BLaER1 (cell line): ENCODE measurements at regions not wholly inside any gene's neighbourhood (a gene's known extent, or its start where the extent isn't known, plus 50 kb on each side); places are given as distances from the start of the nearest gene placed in this dataset.

Experiments used
- H3K27ac ChIP-seq: shearing (Covaris generic); formaldehyde crosslinking; 2 replicates; pipeline ENCODE4 v1.8.1; 2022
- H3K27me3 ChIP-seq: shearing (Covaris generic); formaldehyde crosslinking; 2 replicates; pipeline ENCODE4 v1.8.1; 2022
- H3K36me3 ChIP-seq: shearing (Covaris generic); formaldehyde crosslinking; 2 replicates; pipeline ENCODE4 v1.8.1; 2022
- H3K4me1 ChIP-seq: shearing (Covaris generic); formaldehyde crosslinking; 2 replicates; pipeline ENCODE4 v1.8.1; 2022
- H3K4me2 ChIP-seq: shearing (Covaris generic); formaldehyde crosslinking; 2 replicates; pipeline ENCODE4 v1.8.1; 2022
- H3K4me3 ChIP-seq: shearing (Covaris generic); formaldehyde crosslinking; 2 replicates; pipeline ENCODE4 v1.8.1; 2022
- H3K9ac ChIP-seq: shearing (Covaris generic); formaldehyde crosslinking; 2 replicates; pipeline ENCODE4 v1.8.1; 2022
- H3K9me3 ChIP-seq: shearing (Covaris generic); formaldehyde crosslinking; 2 replicates; pipeline ENCODE4 v1.8.1; 2022
- H4K20me1 ChIP-seq: shearing (Covaris generic); formaldehyde crosslinking; 2 replicates; pipeline ENCODE4 v1.8.1; 2022
- Cebpa-rat ChIP-seq: shearing (Covaris generic); IDR thresholded peaks from 2 replicates; pipeline ENCODE4 v1.8.1; 2022

- peak overlapping the region; percentile 67 for H3K4me3 ChIP-seq
- H3K4me1 ChIP-seq, result peaks cover 24% of the 10 kb centered on the region
- peak overlapping the region; percentile 84 for H3K4me2 ChIP-seq
- 0 out of 2 replicates have a peak, but pooled peaks cover 7% of the 10 kb centered on the region for H3K9me3 ChIP-seq
- H3K36me3 ChIP-seq, result no peaks in the 10 kb centered on the region
- no peak for TF ChIP-seq Cebpa-rat
- no peaks in the 10 kb centered on the region for H4K20me1 ChIP-seq
- H3K27me3 ChIP-seq, result peaks cover 34% of the 10 kb centered on the region
- peak overlapping the region; percentile 61 for H3K9ac ChIP-seq
- no peak overlapping the region for H3K27ac ChIP-seq
These were observed 89.5 kb downstream of the EOMES start for GRCh38 chr3:27632431-27633223.

DNA sequence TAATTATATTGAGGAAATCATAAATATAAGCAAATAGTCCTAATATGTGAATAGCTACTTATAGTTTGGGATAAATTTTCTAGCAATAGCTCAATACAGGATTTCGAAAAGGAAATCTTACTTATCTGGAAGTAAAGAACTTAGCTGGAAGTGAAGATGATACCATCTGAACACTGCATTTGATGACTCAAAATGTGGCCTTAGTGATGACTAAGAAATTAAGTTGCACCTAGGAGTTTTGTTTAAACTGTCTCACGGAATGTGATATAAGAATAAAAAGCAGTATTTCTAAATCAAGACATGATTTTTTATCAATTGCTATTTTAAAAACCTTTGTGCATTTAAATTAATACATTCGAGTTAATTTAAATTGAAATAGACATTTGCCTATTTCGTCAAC, 91.2 kb downstream of the EOMES start:
- no peak for TF ChIP-seq Cebpa-rat
- peaks cover 34% of the 10 kb centered on the region for H3K27me3 ChIP-seq
- H3K4me1 ChIP-seq, result peaks cover 27% of the 10 kb centered on the region
- H3K36me3 ChIP-seq, result no peaks in the 10 kb centered on the region
- H3K27ac ChIP-seq, result no peak overlapping the region
- H3K4me2 ChIP-seq, result no peak overlapping the region
- no peak overlapping the region for H3K4me3 ChIP-seq
- 0 out of 2 replicates have a peak, but pooled peaks cover 7% of the 10 kb centered on the region for H3K9me3 ChIP-seq
- H3K9ac ChIP-seq, result no peak overlapping the region
- H4K20me1 ChIP-seq, result no peaks in the 10 kb centered on the region

GRCh38 chr3:27629366-27629765, 92.8 kb downstream of the EOMES start:
- no peak for TF ChIP-seq Cebpa-rat
- peaks cover 33% of the 10 kb centered on the region for H3K27me3 ChIP-seq
- peaks cover 29% of the 10 kb centered on the region for H3K4me1 ChIP-seq
- no peaks in the 10 kb centered on the region for H3K36me3 ChIP-seq
- no peak overlapping the region for H3K4me2 ChIP-seq
- H4K20me1 ChIP-seq, result no peaks in the 10 kb centered on the region
- H3K9ac ChIP-seq, result no peak overlapping the region
- H3K4me3 ChIP-seq, result no peak overlapping the region
- no peak overlapping the region for H3K27ac ChIP-seq
- H3K9me3 ChIP-seq, result 0 out of 2 replicates have a peak, but pooled peaks cover 6% of the 10 kb centered on the region

DNA sequence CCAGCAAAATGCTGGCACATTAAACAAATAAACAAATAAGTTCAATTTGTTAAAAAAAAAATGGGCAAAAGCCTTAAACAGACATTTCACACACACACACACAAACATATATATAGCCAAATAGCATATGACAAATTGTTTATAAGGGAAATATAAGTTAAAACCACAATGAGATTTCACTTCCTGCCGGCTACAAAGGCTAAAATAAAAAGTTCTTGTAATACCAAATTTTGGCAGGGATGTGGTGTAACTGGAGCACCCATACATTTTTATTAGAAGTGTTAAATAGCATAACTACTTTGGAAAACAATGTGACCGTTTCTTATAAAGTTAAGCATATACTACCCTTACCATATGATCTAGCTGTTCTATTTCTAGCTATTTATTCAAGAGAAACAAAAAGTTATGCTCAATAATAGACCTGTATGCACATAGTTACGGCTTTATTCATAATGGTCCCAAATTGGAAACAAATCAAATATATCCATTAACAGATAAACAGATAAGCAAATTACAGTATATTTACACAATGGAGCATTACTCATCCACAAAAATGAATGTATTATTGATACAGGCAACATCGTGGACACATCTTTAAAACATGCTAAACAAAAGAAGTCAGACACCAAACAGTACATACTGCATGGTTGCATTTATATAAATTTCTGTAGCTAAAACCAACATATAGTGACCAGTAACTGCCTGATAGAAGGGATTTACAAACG, 93.9 kb downstream of the EOMES start:
- H3K4me2 ChIP-seq, result peak overlapping the region; percentile 56
- H3K27ac ChIP-seq, result no peak overlapping the region
- TF ChIP-seq Cebpa-rat, result no peak
- no peaks in the 10 kb centered on the region for H3K36me3 ChIP-seq
- no peak overlapping the region for H3K9ac ChIP-seq
- H3K27me3 ChIP-seq, result peaks cover 21% of the 10 kb centered on the region
- no peaks in the 10 kb centered on the region for H4K20me1 ChIP-seq
- H3K9me3 ChIP-seq, result no peaks in the 10 kb centered on the region
- H3K4me1 ChIP-seq, result peaks cover 27% of the 10 kb centered on the region
- H3K4me3 ChIP-seq, result no peak overlapping the region

DNA sequence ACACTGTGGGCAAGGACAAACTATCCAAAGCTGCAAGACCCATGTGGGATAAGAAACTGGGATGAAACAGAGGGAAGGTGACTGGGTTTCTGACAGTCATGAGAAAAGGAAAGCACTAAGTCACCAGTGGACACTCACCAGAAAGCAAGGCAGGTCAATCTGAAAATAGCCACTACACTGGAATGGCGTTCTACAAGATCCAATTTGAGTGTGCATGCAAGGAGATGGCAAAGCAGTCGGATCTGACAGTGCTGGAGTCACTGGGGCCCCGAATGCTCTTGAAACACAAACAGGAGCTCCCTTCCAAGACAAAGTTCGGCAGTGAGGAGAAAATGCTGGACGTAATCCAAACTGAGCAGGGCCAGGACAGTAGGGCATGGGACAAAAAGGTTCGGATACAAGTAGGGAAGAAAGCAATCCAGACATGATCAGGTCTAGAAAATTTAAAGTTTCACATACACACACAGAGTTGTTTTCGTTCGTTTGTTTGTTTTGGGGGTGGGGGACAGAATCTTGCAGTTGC, 95.5 kb downstream of the EOMES start:
- Histone ChIP-seq H3K9ac (no peak overlapping the region), H3K27me3 (peaks cover 5% of the 10 kb centered on the region; the same call in 1 of the 2 replicates), H3K36me3 (no peaks in the 10 kb centered on the region), H3K4me1 (peaks cover 21% of the 10 kb centered on the region), H4K20me1 (no peaks in the 10 kb centered on the region), H3K4me2 (no peak overlapping the region), H3K9me3 (peaks cover 1% of the 10 kb centered on the region; the same call in 1 of the 2 replicates), H3K27ac (no peak overlapping the region), H3K4me3 (no peak overlapping the region)
- TF ChIP-seq Cebpa-rat, result no peak

DNA sequence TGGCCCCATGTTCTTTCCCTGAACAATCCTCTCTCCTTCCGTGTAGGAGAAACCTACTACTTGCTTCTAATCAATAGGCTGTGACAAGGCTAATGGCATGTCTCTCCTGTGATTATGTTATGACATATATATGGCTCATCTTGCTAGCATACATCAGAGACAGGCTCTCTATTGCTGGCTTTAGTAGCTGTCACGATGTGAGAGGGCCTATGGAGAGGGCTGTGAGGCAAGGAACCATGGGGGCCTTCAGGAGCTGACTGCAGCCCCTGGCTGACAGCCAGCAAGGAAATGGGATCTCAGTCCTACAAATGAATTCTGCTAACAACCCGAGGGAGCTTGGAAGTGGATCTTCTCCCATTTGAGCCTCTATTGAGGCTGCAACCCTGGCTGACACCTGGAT, 96.3 kb downstream of the EOMES start:
- Histone ChIP-seq H3K27ac (no peak overlapping the region), H3K36me3 (no peaks in the 10 kb centered on the region), H3K9me3 (peaks cover 6% of the 10 kb centered on the region; the same call in 1 of the 2 replicates), H3K4me2 (no peak overlapping the region), H3K4me1 (peaks cover 21% of the 10 kb centered on the region), H3K9ac (no peak overlapping the region), H3K27me3 (no peaks in the 10 kb centered on the region), H3K4me3 (no peak overlapping the region), H4K20me1 (no peaks in the 10 kb centered on the region)
- no peak for TF ChIP-seq Cebpa-rat

DNA sequence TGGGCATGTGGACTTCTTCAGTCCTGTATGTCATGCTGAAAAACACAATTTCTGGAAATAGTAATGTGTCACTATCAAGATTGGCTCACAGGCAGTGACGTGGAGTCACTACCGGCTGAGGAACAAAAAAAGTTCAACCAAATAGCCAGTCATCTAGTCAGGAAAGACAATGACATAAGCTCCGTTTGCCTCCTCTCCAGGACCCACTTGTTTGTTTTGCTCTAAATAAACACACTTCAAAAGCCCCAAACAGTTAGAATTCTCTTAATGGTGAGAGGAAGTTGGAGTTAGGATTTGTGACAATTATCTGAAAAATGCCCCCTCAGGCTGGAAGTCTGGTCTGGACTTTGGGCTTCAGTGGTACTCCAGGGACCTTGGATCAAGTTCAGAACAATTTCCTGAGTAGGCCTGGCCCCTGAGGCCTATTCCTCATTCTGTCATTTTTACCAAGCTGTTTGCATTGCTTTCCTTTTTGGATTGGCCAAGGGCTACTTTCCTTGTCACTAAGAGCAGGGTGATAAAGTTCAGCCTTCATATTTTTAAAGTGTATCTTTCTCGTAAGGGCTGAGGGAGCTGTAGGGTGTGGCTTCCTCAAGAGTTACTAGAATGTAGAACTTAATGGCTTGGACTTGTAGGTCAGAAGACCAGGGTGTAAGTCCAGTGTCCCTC, 98.9 kb downstream of the EOMES start:
- no peak overlapping the region for H3K27ac ChIP-seq
- peaks cover 6% of the 10 kb centered on the region; the same call in 1 of the 2 replicates for H3K9me3 ChIP-seq
- no peak overlapping the region for H3K9ac ChIP-seq
- H3K4me2 ChIP-seq, result no peak overlapping the region
- H3K27me3 ChIP-seq, result no peaks in the 10 kb centered on the region
- no peak for TF ChIP-seq Cebpa-rat
- H4K20me1 ChIP-seq, result no peaks in the 10 kb centered on the region
- H3K4me3 ChIP-seq, result no peak overlapping the region
- H3K4me1 ChIP-seq, result peaks cover 16% of the 10 kb centered on the region
- no peaks in the 10 kb centered on the region for H3K36me3 ChIP-seq

GRCh38 chr3:27617552-27617951, 104.6 kb downstream of the EOMES start:
- H3K9me3 ChIP-seq, result peaks cover 34% of the 10 kb centered on the region
- H3K27me3 ChIP-seq, result no peaks in the 10 kb centered on the region
- H3K4me1 ChIP-seq, result no peaks in the 10 kb centered on the region
- H4K20me1 ChIP-seq, result no peaks in the 10 kb centered on the region
- peaks cover 5% of the 10 kb centered on the region; the same call in 1 of the 2 replicates for H3K36me3 ChIP-seq
- H3K4me2 ChIP-seq, result no peak overlapping the region
- H3K9ac ChIP-seq, result no peak overlapping the region
- no peak for TF ChIP-seq Cebpa-rat
- H3K27ac ChIP-seq, result no peak overlapping the region
- H3K4me3 ChIP-seq, result no peak overlapping the region

DNA sequence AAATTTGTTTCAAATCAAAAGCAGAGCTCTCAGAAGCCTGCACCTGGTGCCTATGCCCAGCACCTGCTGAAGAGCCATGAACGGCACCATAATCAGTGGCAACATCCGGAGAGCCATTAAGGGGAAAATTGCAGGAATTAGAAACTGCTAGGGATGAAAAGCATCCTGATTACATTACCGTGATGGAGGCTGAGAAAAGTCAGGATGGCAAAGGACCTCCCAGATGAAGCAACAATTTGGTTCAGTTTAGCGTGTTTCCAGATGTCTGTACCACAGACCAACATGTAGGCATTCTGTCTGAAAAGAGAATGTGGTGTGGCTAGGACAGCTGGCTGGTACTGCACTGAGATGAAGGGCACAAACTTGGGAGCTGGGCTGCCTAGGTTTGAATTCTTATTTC, 106.1 kb downstream of the EOMES start:
- H3K4me1 ChIP-seq, result no peaks in the 10 kb centered on the region
- H3K27me3 ChIP-seq, result no peaks in the 10 kb centered on the region
- no peak overlapping the region for H3K27ac ChIP-seq
- no peak overlapping the region for H3K4me2 ChIP-seq
- peaks cover 28% of the 10 kb centered on the region for H3K9me3 ChIP-seq
- H3K9ac ChIP-seq, result no peak overlapping the region
- H4K20me1 ChIP-seq, result no peaks in the 10 kb centered on the region
- TF ChIP-seq Cebpa-rat, result no peak
- peaks cover 5% of the 10 kb centered on the region; the same call in 1 of the 2 replicates for H3K36me3 ChIP-seq
- H3K4me3 ChIP-seq, result no peak overlapping the region
